HG02610 (cell line): ENCODE measurements at regions not wholly inside any gene's neighbourhood (a gene's known extent, or its start where the extent isn't known, plus 50 kb on each side); places are given as distances from the start of the nearest gene placed in this dataset.
"Not testable (repeated sequence)": the region's sequence is repeated elsewhere in the genome, so short reads cannot be mapped to it uniquely, and the experiment has no call there.

Source experiments
- ATAC-seq: cut with Tn5 transposase; IDR thresholded peaks from one replicate; pipeline ENCODE4 v1.9.1; 2021; ENCODE audit warnings: mild to moderate bottlenecking, moderate library complexity; ENCODE audit not compliant: unreplicated experiment

- no peak for ATAC-seq
Measured at GRCh38 chr5:87042554-87042953, 225.1 kb upstream of the RASA1 start.

- ATAC-seq, result no peak
Measured at GRCh38 chr5:87048156-87048555, 219.5 kb upstream of the RASA1 start.

- ATAC-seq, result not testable (repeated sequence)
Measured at GRCh38 chr5:87049012-87049411, 218.7 kb upstream of the RASA1 start.

GRCh38 chr5:87051502-87052113 is 216.1 kb upstream of the RASA1 start:
- no peak for ATAC-seq

GRCh38 chr5:87053146-87053545 is 214.5 kb upstream of the RASA1 start:
- ATAC-seq, result no peak

- no peak for ATAC-seq
Measured at GRCh38 chr5:87054821-87055220, 212.9 kb upstream of the RASA1 start.

GRCh38 chr5:87061046-87061445 is 206.6 kb upstream of the RASA1 start:
- ATAC-seq, result no peak

GRCh38 chr5:87069311-87069710 is 198.4 kb upstream of the RASA1 start:
- ATAC-seq, result no peak

GRCh38 chr5:87069974-87070608 is 197.6 kb upstream of the RASA1 start:
- peak; percentile 65 for ATAC-seq

GRCh38 chr5:87074072-87074471 is 193.6 kb upstream of the RASA1 start:
- ATAC-seq, result no peak

- peak; percentile 89 for ATAC-seq
Measured at GRCh38 chr5:87074934-87075541, 192.6 kb upstream of the RASA1 start.

- no peak for ATAC-seq
Measured at GRCh38 chr5:87076411-87076810, 191.3 kb upstream of the RASA1 start.

GRCh38 chr5:87076931-87077330 is 190.8 kb upstream of the RASA1 start:
- ATAC-seq, result no peak

GRCh38 chr5:87079219-87079618 is 188.5 kb upstream of the RASA1 start:
- ATAC-seq, result no peak

- no peak for ATAC-seq
Measured at GRCh38 chr5:87081016-87081415, 186.7 kb upstream of the RASA1 start.

- peak; percentile 79 for ATAC-seq
Measured at GRCh38 chr5:87081511-87082372, 185.9 kb upstream of the RASA1 start.

- ATAC-seq, result no peak
Measured at GRCh38 chr5:87094347-87094746, 173.3 kb upstream of the RASA1 start.

- no peak for ATAC-seq
Measured at GRCh38 chr5:87094833-87095232, 172.8 kb upstream of the RASA1 start.

- ATAC-seq, result no peak
Measured at GRCh38 chr5:87095787-87096186, 171.9 kb upstream of the RASA1 start.

GRCh38 chr5:87097664-87098063 is 170.0 kb upstream of the RASA1 start:
- peak; percentile 43 for ATAC-seq

- ATAC-seq, result no peak
Measured at GRCh38 chr5:87099291-87099839, 168.3 kb upstream of the RASA1 start.
